DND-41 (cell line): ENCODE measurements at regions not wholly inside any gene's neighbourhood (a gene's known extent, or its start where the extent isn't known, plus 50 kb on each side); places are given as distances from the start of the nearest gene placed in this dataset.

ENCODE experiments used
- ATAC-seq: fragments of 200-7000 bp; cut with Tn5 transposase; 3 replicates; pipeline ENCODE4 v1.9.1; 2021; ENCODE audit warnings: low read depth; ENCODE audit not compliant: insufficient read depth
- DNase-seq: peaks from one replicate; pipeline ENCODE4 v3.0.0-alpha.2; 2020
- H2AFZ ChIP-seq: 2 replicates; pipeline ENCODE4 v1.6.0; 2012; ENCODE audit warnings: low read depth, low read length
- H3K27ac ChIP-seq: 2 replicates; pipeline ENCODE4 v1.5.1; 2012; ENCODE audit warnings: low read length, inconsistent platforms
- H3K27me3 ChIP-seq: fragments of 200-600 bp; sonication (generic); 2 replicates; pipeline ENCODE4 v1.6.0; 2012; ENCODE audit warnings: low read length, mild to moderate bottlenecking, inconsistent platforms; ENCODE audit not compliant: insufficient read depth, poor library complexity
- H3K36me3 ChIP-seq: 2 replicates; pipeline ENCODE4 v1.5.1; 2012; ENCODE audit warnings: low read length, inconsistent platforms; ENCODE audit not compliant: insufficient read depth
- H3K4me1 ChIP-seq: 2 replicates; pipeline ENCODE4 v1.5.1; 2012; ENCODE audit warnings: mild to moderate bottlenecking, low read length; ENCODE audit not compliant: insufficient read depth
- H3K4me2 ChIP-seq: 2 replicates; pipeline ENCODE4 v1.6.0; 2012; ENCODE audit warnings: mild to moderate bottlenecking, moderate library complexity, low read length, inconsistent platforms; ENCODE audit not compliant: insufficient read depth
- H3K4me3 ChIP-seq, 2 experiments: fragments of 200-600 bp in 1 of 2; shearing (Covaris generic) in 1 of 2; 2 replicates each; pipeline ENCODE4 v1.5.1; 2012 to 2016; ENCODE audit warnings: inconsistent platforms in 2 of 2, low read length in 2 of 2, mild to moderate bottlenecking in 2 of 2, low read depth in 1 of 2, moderate library complexity in 1 of 2
- H3K79me2 ChIP-seq: 2 replicates; pipeline ENCODE4 v1.6.0; 2012; ENCODE audit warnings: low read length, inconsistent platforms; ENCODE audit not compliant: insufficient read depth
- H3K9ac ChIP-seq: 2 replicates; pipeline ENCODE4 v1.6.0; 2012; ENCODE audit warnings: low read depth, mild to moderate bottlenecking, inconsistent platforms, low read length, moderate library complexity
- H3K9me3 ChIP-seq: 2 replicates; pipeline ENCODE4 v1.5.1; 2012; ENCODE audit warnings: low read length, moderate library complexity, mild to moderate bottlenecking, inconsistent platforms; ENCODE audit not compliant: insufficient read depth, severe bottlenecking
- H4K20me1 ChIP-seq: 2 replicates; pipeline ENCODE4 v1.6.0; 2012; ENCODE audit warnings: low read length; ENCODE audit not compliant: insufficient read depth
- CTCF ChIP-seq: IDR thresholded peaks from 2 replicates; pipeline ENCODE4 v1.5.1; 2012; ENCODE audit warnings: borderline replicate concordance, low read length, moderate library complexity, mild to moderate bottlenecking; ENCODE audit not compliant: poor library complexity, severe bottlenecking; ENCODE audit errors: extremely low read depth
- EZH2 ChIP-seq: IDR thresholded peaks from 3 replicates; pipeline ENCODE4 v1.6.1; 2012; ENCODE audit warnings: borderline replicate concordance, low read depth, mild to moderate bottlenecking, moderate library complexity, low read length, inconsistent platforms; ENCODE audit not compliant: severe bottlenecking

GRCh38 chr10:89940076-89940475 is 238.7 kb downstream of the KIF20B start:
- DNase-seq (no peak), ATAC-seq (no peak)
- Histone ChIP-seq H3K27me3 (no peaks in the 10 kb centered on the region), H3K4me1 (no peaks in the 10 kb centered on the region), H2AFZ (no peak overlapping the region), H3K9me3 (no peaks in the 10 kb centered on the region), H3K36me3 (no peaks in the 10 kb centered on the region), H3K27ac (no peak overlapping the region), H3K9ac (no peak overlapping the region), H3K4me3 (no peak overlapping the region), H3K79me2 (no peaks in the 10 kb centered on the region), H4K20me1 (no peaks in the 10 kb centered on the region), H3K4me2 (no peak overlapping the region)
- TF ChIP-seq EZH2 (no peak), CTCF (no peak)

DNA sequence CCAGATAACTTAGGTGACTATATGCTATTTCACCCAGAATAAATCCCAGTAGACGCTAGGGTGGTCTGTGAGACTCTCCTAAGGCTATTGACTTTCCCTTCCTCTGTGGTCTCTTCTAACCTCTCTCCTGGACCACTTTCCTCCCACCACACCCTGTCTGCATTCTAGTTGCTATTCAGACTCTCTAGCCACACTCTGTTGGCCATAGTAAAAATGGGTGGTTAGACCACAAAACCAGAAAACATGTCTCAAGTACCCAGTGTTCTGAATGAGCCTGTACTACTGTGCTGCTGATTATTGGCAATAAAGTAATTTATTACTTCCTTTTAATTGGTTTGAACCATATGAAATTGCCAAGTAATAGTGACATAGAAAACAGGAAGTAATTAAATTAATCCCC is 240.8 kb downstream of the KIF20B start:
- ATAC-seq (no peak), DNase-seq (no peak)
- H3K27ac ChIP-seq, result no peak overlapping the region
- no peaks in the 10 kb centered on the region for H4K20me1 ChIP-seq
- H3K79me2 ChIP-seq, result no peaks in the 10 kb centered on the region
- no peak overlapping the region for H2AFZ ChIP-seq
- TF ChIP-seq EZH2, result no peak
- TF ChIP-seq CTCF, result no peak
- no peak overlapping the region for H3K4me2 ChIP-seq
- no peak overlapping the region for H3K4me3 ChIP-seq
- H3K27me3 ChIP-seq, result no peaks in the 10 kb centered on the region
- no peak overlapping the region for H3K9ac ChIP-seq
- H3K4me1 ChIP-seq, result peaks cover 7% of the 10 kb centered on the region
- no peaks in the 10 kb centered on the region for H3K36me3 ChIP-seq
- no peaks in the 10 kb centered on the region for H3K9me3 ChIP-seq

DNA sequence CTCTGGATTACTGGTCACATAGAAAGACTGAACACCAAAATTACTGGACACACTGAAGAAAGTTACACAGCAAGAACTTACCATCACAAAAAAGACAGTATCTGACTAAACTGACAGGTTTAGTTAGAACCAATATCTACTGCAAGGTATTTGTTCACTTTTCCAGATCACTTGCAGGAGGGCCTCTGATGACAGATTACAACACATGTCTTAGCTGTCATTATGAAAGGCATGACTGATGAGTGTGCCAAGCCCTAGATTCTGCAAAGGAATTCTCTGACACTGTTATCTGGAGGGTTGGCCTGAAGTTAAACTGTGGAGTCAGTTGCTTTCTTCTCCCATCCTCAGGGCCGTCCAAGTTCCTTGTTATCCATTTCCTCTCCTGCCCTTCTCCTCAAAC is 242.7 kb downstream of the KIF20B start:
- no peak overlapping the region for H3K4me2 ChIP-seq
- no peak overlapping the region for H3K27ac ChIP-seq
- H3K4me3 ChIP-seq, result no peak overlapping the region
- H3K4me1 ChIP-seq, result peaks cover 7% of the 10 kb centered on the region
- no peaks in the 10 kb centered on the region for H3K79me2 ChIP-seq
- H3K27me3 ChIP-seq, result no peaks in the 10 kb centered on the region
- H3K36me3 ChIP-seq, result no peaks in the 10 kb centered on the region
- ATAC-seq (no peak), DNase-seq (no peak)
- TF ChIP-seq EZH2, result no peak
- TF ChIP-seq CTCF, result no peak
- H3K9me3 ChIP-seq, result no peaks in the 10 kb centered on the region
- H3K9ac ChIP-seq, result no peak overlapping the region
- H4K20me1 ChIP-seq, result no peaks in the 10 kb centered on the region
- no peak overlapping the region for H2AFZ ChIP-seq

DNA sequence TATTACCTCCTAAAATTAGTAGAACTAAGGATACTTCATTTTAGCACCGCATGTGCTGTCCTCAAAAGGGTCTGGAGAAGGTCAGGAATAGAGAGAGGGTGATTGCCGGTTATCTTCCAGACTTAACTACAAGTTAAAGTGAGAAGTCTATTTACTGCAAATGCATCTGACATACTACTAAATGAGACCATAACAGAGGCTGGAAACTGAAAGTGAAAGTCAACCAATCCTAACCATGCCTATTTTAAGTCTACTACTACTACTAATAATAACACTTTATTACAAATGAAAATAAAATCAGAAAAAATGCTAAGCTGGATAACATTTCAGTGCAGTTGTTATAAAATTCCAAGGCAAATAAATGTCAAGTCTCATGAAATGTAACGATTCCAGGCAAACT is 244.7 kb downstream of the KIF20B start:
- Histone ChIP-seq H3K4me3 (peak overlapping the region in 1 of 2 experiments; percentile 13; a peak in 1 of 4 replicates), H3K27me3 (no peaks in the 10 kb centered on the region), H3K27ac (no peak overlapping the region), H4K20me1 (no peaks in the 10 kb centered on the region), H3K79me2 (no peaks in the 10 kb centered on the region), H2AFZ (peak overlapping the region; percentile 75), H3K9ac (no peak overlapping the region), H3K36me3 (no peaks in the 10 kb centered on the region), H3K9me3 (no peaks in the 10 kb centered on the region), H3K4me2 (peak overlapping the region; percentile 57), H3K4me1 (peaks cover 7% of the 10 kb centered on the region)
- DNase-seq (no peak), ATAC-seq (peak; percentile 82)
- TF ChIP-seq CTCF, result no peak
- no peak for TF ChIP-seq EZH2
